GDM1 (cell line): ENCODE measurements at regions not wholly inside any gene's neighbourhood (a gene's known extent, or its start where the extent isn't known, plus 50 kb on each side); places are given as distances from the start of the nearest gene placed in this dataset.

Experiments used
- DNase-seq: peaks from one replicate; lab custom pipeline; 2025; lab: John Stamatoyannopoulos, UW

GRCh38 chr15:96415513-96416217, 85.2 kb downstream of the NR2F2 start:
- no peak for DNase-seq

- DNase-seq = no peak
Measured at GRCh38 chr15:96416218-96416933, 85.9 kb downstream of the NR2F2 start.

- no peak for DNase-seq
Measured at GRCh38 chr15:96416934-96417759, 86.6 kb downstream of the NR2F2 start.

- no peak for DNase-seq
Measured at GRCh38 chr15:96417760-96418130, 87.2 kb downstream of the NR2F2 start.

GRCh38 chr15:96418146-96418545, 87.6 kb downstream of the NR2F2 start:
- no peak for DNase-seq

- DNase-seq = no peak
Measured at GRCh38 chr15:96421178-96421601, 90.7 kb downstream of the NR2F2 start.

GRCh38 chr15:96422125-96422524, 91.6 kb downstream of the NR2F2 start:
- DNase-seq = no peak

GRCh38 chr15:96424674-96425073, 94.2 kb downstream of the NR2F2 start:
- DNase-seq = no peak

- no peak for DNase-seq
Measured at GRCh38 chr15:96428742-96429141, 98.2 kb downstream of the NR2F2 start.

- DNase-seq = no peak
Measured at GRCh38 chr15:96431786-96432185, 101.3 kb downstream of the NR2F2 start.

- DNase-seq = no peak
Measured at GRCh38 chr15:96435022-96435421, 104.5 kb downstream of the NR2F2 start.

- no peak for DNase-seq
Measured at GRCh38 chr15:96435841-96436240, 105.3 kb downstream of the NR2F2 start.

GRCh38 chr15:96440978-96441377, 110.5 kb downstream of the NR2F2 start:
- DNase-seq = no peak

GRCh38 chr15:96442076-96442475, 111.6 kb downstream of the NR2F2 start:
- no peak for DNase-seq

- DNase-seq = no peak
Measured at GRCh38 chr15:96444865-96445264, 114.4 kb downstream of the NR2F2 start.

GRCh38 chr15:96448923-96449322, 118.4 kb downstream of the NR2F2 start:
- DNase-seq = no peak

- DNase-seq = no peak
Measured at GRCh38 chr15:96457841-96458240, 127.3 kb downstream of the NR2F2 start.

- DNase-seq = no peak
Measured at GRCh38 chr15:96460106-96460505, 129.6 kb downstream of the NR2F2 start.

- no peak for DNase-seq
Measured at GRCh38 chr15:96462768-96463750, 132.6 kb downstream of the NR2F2 start.

- no peak for DNase-seq
Measured at GRCh38 chr15:96466389-96466947, 136.0 kb downstream of the NR2F2 start.

- no peak for DNase-seq
Measured at GRCh38 chr15:96468036-96468435, 137.5 kb downstream of the NR2F2 start.
